LNCAP (cell line): ENCODE measurements at regions not wholly inside any gene's neighbourhood (a gene's known extent, or its start where the extent isn't known, plus 50 kb on each side); places are given as distances from the start of the nearest gene placed in this dataset.

Source experiments
- CTCF ChIP-seq: fragments of 450-650 bp; IDR thresholded peaks from 2 replicates; pipeline ENCODE4 v1.5.1; 2017; ENCODE audit warnings: mild to moderate bottlenecking

- TF ChIP-seq CTCF: no peak
Measured at GRCh38 chr9:12958279-12958678, 183.5 kb downstream of the LURAP1L start.

GRCh38 chr9:12958708-12959107, 183.9 kb downstream of the LURAP1L start:
- TF ChIP-seq CTCF: no peak

- no peak for TF ChIP-seq CTCF
Measured at GRCh38 chr9:12961276-12961809, 186.5 kb downstream of the LURAP1L start.

- TF ChIP-seq CTCF: no peak
Measured at GRCh38 chr9:12963537-12963936, 188.7 kb downstream of the LURAP1L start.

- TF ChIP-seq CTCF: no peak
Measured at GRCh38 chr9:12964271-12964670, 189.5 kb downstream of the LURAP1L start.

- no peak for TF ChIP-seq CTCF
Measured at GRCh38 chr9:12965303-12965702, 190.5 kb downstream of the LURAP1L start.

- no peak for TF ChIP-seq CTCF
Measured at GRCh38 chr9:12968093-12968492, 193.3 kb downstream of the LURAP1L start.
